ENCODE measurements at regions not wholly inside any gene's neighbourhood (a gene's known extent, or its start where the extent isn't known, plus 50 kb on each side); places are given as distances from the start of the nearest gene placed in this dataset.

GRCh38 chr1:226475142-226475511 is 67.2 kb upstream of the PARP1 start:
- Histone ChIP-seq H3K9me3 (no peaks in the 10 kb centered on the region), H3K27me3 (no peaks in the 10 kb centered on the region), H3K4me3 (no peak overlapping the region), H3K27ac (no peak overlapping the region), H3K4me1 (no peaks in the 10 kb centered on the region), H3K36me3 (ENCODE audit: low read depth, missing control alignments) (no peaks in the 10 kb centered on the region)
- intact Hi-C loops (cut with DNase I; ENCODE audit: low total_unique reads): no loop called here
- DNase-seq: no peak
- no peak for TF ChIP-seq CTCF (IDR thresholded peaks at IDR 0.05)
- 72 to 82% methylated on average over 6 of the region's 6 CpGs for WGBS, 2 donors

GRCh38 chr1:226476066-226476465 is 68.2 kb upstream of the PARP1 start:
- Histone ChIP-seq H3K9me3 (no peaks in the 10 kb centered on the region), H3K27me3 (no peaks in the 10 kb centered on the region), H3K4me3 (no peak overlapping the region), H3K36me3 (ENCODE audit: low read depth, missing control alignments) (no peaks in the 10 kb centered on the region), H3K27ac (no peak overlapping the region), H3K4me1 (no peaks in the 10 kb centered on the region)
- WGBS, 2 donors: 83 to 96% methylated on average over 5 of the region's 5 CpGs
- no peak for DNase-seq
- intact Hi-C loops (cut with DNase I; ENCODE audit: low total_unique reads): no loop called here
- TF ChIP-seq CTCF (IDR thresholded peaks at IDR 0.05): no peak
- no peak for TF ChIP-seq POLR2A (IDR thresholded peaks at IDR 0.05)

GRCh38 chr1:226476648-226477319 is 68.9 kb upstream of the PARP1 start:
- no peak for TF ChIP-seq POLR2A (IDR thresholded peaks at IDR 0.05)
- no peak for TF ChIP-seq CTCF (IDR thresholded peaks at IDR 0.05)
- no peak for DNase-seq
- no peak overlapping the region for H3K27ac ChIP-seq
- H3K36me3 ChIP-seq (ENCODE audit: low read depth, missing control alignments): no peaks in the 10 kb centered on the region
- intact Hi-C loops (cut with DNase I; ENCODE audit: low total_unique reads): no loop called here
- WGBS, 2 donors: 88 to 90% methylated on average over 11 of the region's 11 CpGs
- H3K4me1 ChIP-seq: no peaks in the 10 kb centered on the region
- no peaks in the 10 kb centered on the region for H3K27me3 ChIP-seq
- no peak overlapping the region for H3K4me3 ChIP-seq
- H3K9me3 ChIP-seq: no peaks in the 10 kb centered on the region

GRCh38 chr1:226479474-226479873 is 69.1 kb upstream of the STUM start:
- Histone ChIP-seq H3K27ac (no peak overlapping the region), H3K4me1 (no peaks in the 10 kb centered on the region), H3K9me3 (no peaks in the 10 kb centered on the region), H3K4me3 (no peak overlapping the region), H3K36me3 (ENCODE audit: low read depth, missing control alignments) (no peaks in the 10 kb centered on the region), H3K27me3 (no peaks in the 10 kb centered on the region)
- intact Hi-C loops (cut with DNase I; ENCODE audit: low total_unique reads): no loop called here
- no peak for DNase-seq
- 83 to 88% methylated on average over 3 of the region's 3 CpGs for WGBS, 2 donors
- no peak for TF ChIP-seq CTCF (IDR thresholded peaks at IDR 0.05)
- TF ChIP-seq POLR2A (IDR thresholded peaks at IDR 0.05): no peak

- H3K4me3 ChIP-seq: no peak overlapping the region
- no peaks in the 10 kb centered on the region for H3K4me1 ChIP-seq
- H3K27me3 ChIP-seq: no peaks in the 10 kb centered on the region
- DNase-seq: no peak
- 87 to 88% methylated on average over 3 of the region's 3 CpGs for WGBS, 2 donors
- intact Hi-C loops (cut with DNase I; ENCODE audit: low total_unique reads): no loop called here
- H3K9me3 ChIP-seq: no peaks in the 10 kb centered on the region
- no peak for TF ChIP-seq CTCF (IDR thresholded peaks at IDR 0.05)
- TF ChIP-seq POLR2A (IDR thresholded peaks at IDR 0.05): no peak
- no peaks in the 10 kb centered on the region for H3K36me3 ChIP-seq (ENCODE audit: low read depth, missing control alignments)
- H3K27ac ChIP-seq: no peak overlapping the region
Observed at GRCh38 chr1:226480461-226480860, 68.1 kb upstream of the STUM start.
